Ovary (tissue), 7 donors: ENCODE measurements at regions not wholly inside any gene's neighbourhood (a gene's known extent, or its start where the extent isn't known, plus 50 kb on each side); places are given as distances from the start of the nearest gene placed in this dataset.

Source experiments
- DNase-seq, 5 donors: peaks; one replicate each; pipeline ENCODE4 v3.0.0-alpha.2; 2019 to 2020
- H3K27ac ChIP-seq, 2 donors: fragments of 200-600 bp; one replicate each; pipeline versions ENCODE4 v1.5.1 to v1.8.0; 2019 to 2022
- H3K27me3 ChIP-seq: fragments of 200-600 bp; one replicate; pipeline ENCODE4 v1.8.0; 2022
- H3K36me3 ChIP-seq: fragments of 200-600 bp; sonication (generic); one replicate; pipeline ENCODE4 v1.5.1; 2019
- H3K4me1 ChIP-seq: one replicate; pipeline ENCODE4 v1.8.1; 2013; ENCODE audit warnings: mild to moderate bottlenecking, moderate library complexity; ENCODE audit not compliant: insufficient read depth
- H3K4me3 ChIP-seq: fragments of 200-600 bp; sonication (generic); one replicate; pipeline ENCODE4 v1.5.1; 2017
- H3K9me3 ChIP-seq, 2 donors: fragments of 200-600 bp in 1 of 2; sonication (generic) in 1 of 2; one replicate each; pipeline versions ENCODE4 v1.5.1 to v1.8.1; 2013 to 2019; ENCODE audit warnings: mild to moderate bottlenecking in 1 of 2, moderate library complexity in 1 of 2
- EP300 ChIP-seq: sonication (generic); formaldehyde crosslinking; IDR thresholded peaks from one replicate; pipeline ENCODE4 v1.6.1; 2017; ENCODE audit warnings: antibody characterized with exemption
- POLR2A ChIP-seq: fragments of 450-650 bp; IDR thresholded peaks from one replicate; pipeline ENCODE4 v1.6.1; 2017; ENCODE audit warnings: antibody characterized with exemption, mild to moderate bottlenecking, moderate library complexity
- WGBS, 3 donors: extraction: QIAGEN DNeasy Blood & Tissue Kit in 1 of 3; methylation state at CpG; one replicate each; pipeline versions ENCODE4 v1.1.5 to v1.1.7; 2013 to 2017; 5-methylcytosine and 5-hydroxymethylcytosine counted together
- intact Hi-C, 4 donors: fragments of 100-400 bp; cut with DNase I; formaldehyde crosslinking; loops; one replicate each; pipeline versions ENCODE4 v1.11.0 to v1.15.1; 2022 to 2023
- TF ChIP-seq, protein P1 (sequence below), 3 donors: fragments of 450-650 bp in 2 of 3; fragments of 200-600 bp in 1 of 3; IDR thresholded peaks; one replicate each; pipeline versions ENCODE4 v1.5.1 to v1.8.0; 2016 to 2022; ENCODE audit warnings: antibody characterized with exemption in 3 of 3, mild to moderate bottlenecking in 1 of 3
- donor health status: DM: no; HTN: no; CAD: no; lungs with moderate emphysema.
- donor health status: DM: no; HTN: no; CAD: no.
- donor health status: Bipolar disorder and iron deficiency.
- donor health status: DM: no; HTN: no; CAD: no.
- donor health status: DM: yes; HTN: yes; CAD: no.

DNA sequence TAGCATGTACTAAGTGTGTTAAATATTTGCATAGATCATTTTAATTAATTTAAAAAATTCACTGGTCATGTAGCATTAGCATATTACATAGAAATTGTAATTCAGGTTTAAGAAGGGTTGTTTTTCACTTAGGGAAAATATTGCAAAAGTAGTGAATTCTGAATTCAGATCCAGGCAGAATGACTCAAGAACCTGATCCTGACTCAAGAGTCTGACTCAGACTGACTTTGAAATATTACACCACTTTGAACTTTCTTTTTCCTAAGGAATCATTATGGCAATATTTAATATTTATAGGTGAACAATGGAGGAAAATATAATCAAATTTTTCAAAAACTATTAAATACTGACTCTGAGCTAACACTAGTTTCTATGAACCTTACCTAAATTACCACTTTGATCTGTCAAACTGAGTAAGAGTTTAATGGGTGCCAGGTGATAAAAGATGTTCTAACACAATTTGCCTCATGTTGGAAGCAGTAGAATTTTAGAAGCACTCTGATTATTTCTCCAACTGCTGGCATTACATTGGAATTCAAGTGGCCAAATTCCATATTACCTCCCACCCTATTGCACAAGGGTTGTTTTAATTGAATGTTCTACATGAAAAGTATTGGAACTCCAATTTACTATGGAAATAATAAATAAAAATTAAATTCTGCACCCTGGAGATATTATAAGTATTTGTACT lies 261.6 kb downstream of the SLITRK1 start:
- Histone ChIP-seq H3K36me3 (no peaks in the 10 kb centered on the region), H3K4me3 (no peak overlapping the region), H3K9me3 (no peaks in the 10 kb centered on the region), H3K4me1 (no peaks in the 10 kb centered on the region), H3K27me3 (no peaks in the 10 kb centered on the region), H3K27ac (no peak overlapping the region)
- intact Hi-C loops = no loop called here
- DNase-seq = no peak
- TF ChIP-seq, protein P1, sequence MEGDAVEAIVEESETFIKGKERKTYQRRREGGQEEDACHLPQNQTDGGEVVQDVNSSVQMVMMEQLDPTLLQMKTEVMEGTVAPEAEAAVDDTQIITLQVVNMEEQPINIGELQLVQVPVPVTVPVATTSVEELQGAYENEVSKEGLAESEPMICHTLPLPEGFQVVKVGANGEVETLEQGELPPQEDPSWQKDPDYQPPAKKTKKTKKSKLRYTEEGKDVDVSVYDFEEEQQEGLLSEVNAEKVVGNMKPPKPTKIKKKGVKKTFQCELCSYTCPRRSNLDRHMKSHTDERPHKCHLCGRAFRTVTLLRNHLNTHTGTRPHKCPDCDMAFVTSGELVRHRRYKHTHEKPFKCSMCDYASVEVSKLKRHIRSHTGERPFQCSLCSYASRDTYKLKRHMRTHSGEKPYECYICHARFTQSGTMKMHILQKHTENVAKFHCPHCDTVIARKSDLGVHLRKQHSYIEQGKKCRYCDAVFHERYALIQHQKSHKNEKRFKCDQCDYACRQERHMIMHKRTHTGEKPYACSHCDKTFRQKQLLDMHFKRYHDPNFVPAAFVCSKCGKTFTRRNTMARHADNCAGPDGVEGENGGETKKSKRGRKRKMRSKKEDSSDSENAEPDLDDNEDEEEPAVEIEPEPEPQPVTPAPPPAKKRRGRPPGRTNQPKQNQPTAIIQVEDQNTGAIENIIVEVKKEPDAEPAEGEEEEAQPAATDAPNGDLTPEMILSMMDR (IDR thresholded peaks at IDR 0.05) = no peak
- TF ChIP-seq EP300 = no peak
- no peak for TF ChIP-seq POLR2A

DNA sequence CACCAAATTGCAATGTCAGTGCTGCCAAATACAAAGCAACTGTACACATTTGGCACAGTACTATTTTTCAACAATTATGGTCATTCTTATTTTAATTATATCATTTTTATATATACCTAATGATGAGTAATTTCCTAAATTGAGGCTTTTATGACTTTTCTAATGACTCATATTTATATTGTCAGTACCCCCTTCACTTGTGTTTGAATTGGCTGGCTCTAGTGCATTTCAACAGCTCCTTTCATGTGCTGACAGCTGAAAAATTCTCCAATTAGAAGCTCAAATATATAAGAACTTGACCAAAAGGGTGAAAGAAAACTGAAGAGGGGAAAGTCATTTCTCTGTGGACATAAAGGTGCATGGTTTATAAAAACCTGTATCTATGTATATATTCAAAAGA lies 263.3 kb downstream of the SLITRK1 start:
- Histone ChIP-seq H3K27me3 (no peaks in the 10 kb centered on the region), H3K27ac (no peak overlapping the region), H3K9me3 (no peaks in the 10 kb centered on the region), H3K36me3 (no peaks in the 10 kb centered on the region), H3K4me3 (no peak overlapping the region), H3K4me1 (no peaks in the 10 kb centered on the region)
- no peak for DNase-seq
- TF ChIP-seq EP300 = no peak
- TF ChIP-seq, protein P1 (IDR thresholded peaks at IDR 0.05) = no peak
- TF ChIP-seq POLR2A = no peak
- intact Hi-C loops = no loop called here

DNA sequence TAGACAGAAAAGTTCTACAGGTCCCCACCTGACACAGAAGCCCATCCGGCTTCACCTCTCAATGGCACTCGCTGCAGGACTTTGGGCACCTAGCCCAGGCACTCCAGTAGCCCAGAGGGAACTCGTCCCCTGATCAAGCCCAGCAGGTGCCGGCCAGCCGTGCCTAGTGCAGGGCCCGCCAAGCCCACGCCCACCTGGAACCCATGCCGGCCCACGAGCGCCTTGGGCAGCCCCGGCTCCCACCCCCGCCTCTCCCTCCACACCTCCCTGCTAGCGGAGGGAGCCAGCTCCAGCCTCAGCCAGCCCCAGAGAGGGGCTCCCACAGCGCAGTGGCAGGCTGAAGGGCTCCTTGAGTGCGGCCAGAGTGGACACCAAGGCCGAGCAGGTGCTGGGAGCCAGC lies 268.8 kb downstream of the SLITRK1 start:
- Histone ChIP-seq H3K36me3 (no peaks in the 10 kb centered on the region), H3K9me3 (no peaks in the 10 kb centered on the region), H3K4me3 (no peak overlapping the region), H3K4me1 (no peaks in the 10 kb centered on the region), H3K27ac (no peak overlapping the region), H3K27me3 (no peaks in the 10 kb centered on the region)
- 93 to 95% (median 93%) methylated on average over 16 of the region's 16 CpGs for WGBS, 3 donors
- intact Hi-C loops = no loop called here
- TF ChIP-seq EP300 = no peak
- TF ChIP-seq, protein P1 (IDR thresholded peaks at IDR 0.05) = no peak
- TF ChIP-seq POLR2A = no peak
- no peak for DNase-seq

DNA sequence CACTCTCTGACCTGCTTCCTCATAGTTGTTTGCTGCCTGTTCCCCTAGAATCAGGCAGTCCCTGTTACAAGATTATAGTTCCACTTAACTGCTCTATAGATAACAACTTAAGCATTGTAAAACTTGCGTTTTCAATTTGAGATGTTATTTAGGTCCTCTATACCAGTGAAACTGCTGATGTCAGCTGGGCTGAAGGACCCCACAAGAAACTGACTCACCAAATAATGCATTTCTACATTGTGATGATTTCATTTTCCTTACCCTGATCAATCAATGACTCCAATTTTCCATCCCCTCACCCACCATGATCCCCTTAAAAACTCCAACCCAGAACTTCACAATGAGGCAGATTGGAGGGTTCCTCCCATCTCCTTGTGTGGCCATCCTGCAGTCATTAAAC lies 280.7 kb downstream of the SLITRK1 start:
- no peaks in the 10 kb centered on the region for H3K4me1 ChIP-seq
- no peak for DNase-seq
- 52 to 74% (median 55%) methylated on average over 1 of the region's 1 CpG for WGBS, 3 donors
- no peak overlapping the region for H3K27ac ChIP-seq
- H3K9me3 ChIP-seq = no peaks in the 10 kb centered on the region
- TF ChIP-seq POLR2A (no peak), EP300 (no peak)
- TF ChIP-seq, protein P1 (IDR thresholded peaks at IDR 0.05) = no peak
- H3K27me3 ChIP-seq = no peaks in the 10 kb centered on the region
- intact Hi-C loops = no loop called here
- H3K36me3 ChIP-seq = no peaks in the 10 kb centered on the region
- no peak overlapping the region for H3K4me3 ChIP-seq
